ENCODE measurements at regions not wholly inside any gene's neighbourhood (a gene's known extent, or its start where the extent isn't known, plus 50 kb on each side); places are given as distances from the start of the nearest gene placed in this dataset.

GRCh38 chr4:152148057-152148456 lies 387.2 kb upstream of the GATB start:
- Histone ChIP-seq H4K20me1 (ENCODE audit: insufficient read depth, low read length, poor library complexity, severe bottlenecking) (no peaks in the 10 kb centered on the region), H3K9me3 (ENCODE audit: insufficient read depth, low read depth, low read length) (peaks cover 25% of the 10 kb centered on the region), H3K79me2 (ENCODE audit: insufficient read depth, low read length) (no peaks in the 10 kb centered on the region), H3K4me3 (ENCODE audit: low read length, poor library complexity, severe bottlenecking) (no peak overlapping the region), H3K9me2 (replicated peaks; ENCODE audit: low read depth, low read length) (no peaks in the 10 kb centered on the region), H3K9ac (ENCODE audit: low read depth, low read length, poor library complexity, severe bottlenecking) (no peak overlapping the region), H3K36me3 (ENCODE audit: insufficient read depth, low read length) (no peaks in the 10 kb centered on the region), H3K4me1 (ENCODE audit: insufficient read depth, low read length, poor library complexity, severe bottlenecking) (no peaks in the 10 kb centered on the region), H3F3A (ENCODE audit: low read depth) (no peaks in the 10 kb centered on the region), H3K27me3 (ENCODE audit: insufficient read depth, low read length, poor library complexity, severe bottlenecking) (no peaks in the 10 kb centered on the region), H2AFZ (ENCODE audit: low read length) (no peak overlapping the region), H3K4me2 (ENCODE audit: low read depth, low read length, poor library complexity, severe bottlenecking) (no peak overlapping the region)
- TF ChIP-seq EZH2phosphoT487 (IDR thresholded peaks at IDR 0.05; ENCODE audit: borderline replicate concordance), result no peak
- TF ChIP-seq CTCF (conservative IDR thresholded peaks at IDR 0.05; ENCODE audit: low read length), result no peak

- H3K4me3 ChIP-seq (ENCODE audit: low read length, poor library complexity, severe bottlenecking), result no peak overlapping the region
- no peak overlapping the region for H2AFZ ChIP-seq (ENCODE audit: low read length)
- no peaks in the 10 kb centered on the region for H3K79me2 ChIP-seq (ENCODE audit: insufficient read depth, low read length)
- H3K4me2 ChIP-seq (ENCODE audit: low read depth, low read length, poor library complexity, severe bottlenecking), result no peak overlapping the region
- no peaks in the 10 kb centered on the region for H4K20me1 ChIP-seq (ENCODE audit: insufficient read depth, low read length, poor library complexity, severe bottlenecking)
- TF ChIP-seq CTCF (conservative IDR thresholded peaks at IDR 0.05; ENCODE audit: low read length) (no peak), EZH2phosphoT487 (IDR thresholded peaks at IDR 0.05; ENCODE audit: borderline replicate concordance) (no peak)
- no peaks in the 10 kb centered on the region for H3K4me1 ChIP-seq (ENCODE audit: insufficient read depth, low read length, poor library complexity, severe bottlenecking)
- no peaks in the 10 kb centered on the region for H3K27me3 ChIP-seq (ENCODE audit: insufficient read depth, low read length, poor library complexity, severe bottlenecking)
- H3K36me3 ChIP-seq (ENCODE audit: insufficient read depth, low read length), result no peaks in the 10 kb centered on the region
- no peak overlapping the region for H3K9ac ChIP-seq (ENCODE audit: low read depth, low read length, poor library complexity, severe bottlenecking)
- no peaks in the 10 kb centered on the region for H3F3A ChIP-seq (ENCODE audit: low read depth)
- peaks cover 25% of the 10 kb centered on the region for H3K9me3 ChIP-seq (ENCODE audit: insufficient read depth, low read depth, low read length)
- H3K9me2 ChIP-seq (replicated peaks; ENCODE audit: low read depth, low read length), result no peaks in the 10 kb centered on the region
These were observed 385.4 kb upstream of the GATB start for GRCh38 chr4:152146244-152146643.

GRCh38 chr4:152143806-152144205 lies 383.0 kb upstream of the GATB start:
- H3K36me3 ChIP-seq (ENCODE audit: insufficient read depth, low read length), result no peaks in the 10 kb centered on the region
- H3K4me3 ChIP-seq (ENCODE audit: low read length, poor library complexity, severe bottlenecking), result no peak overlapping the region
- H2AFZ ChIP-seq (ENCODE audit: low read length), result no peak overlapping the region
- H4K20me1 ChIP-seq (ENCODE audit: insufficient read depth, low read length, poor library complexity, severe bottlenecking), result no peaks in the 10 kb centered on the region
- no peak overlapping the region for H3K4me2 ChIP-seq (ENCODE audit: low read depth, low read length, poor library complexity, severe bottlenecking)
- TF ChIP-seq CTCF (conservative IDR thresholded peaks at IDR 0.05; ENCODE audit: low read length) (no peak), EZH2phosphoT487 (IDR thresholded peaks at IDR 0.05; ENCODE audit: borderline replicate concordance) (no peak)
- H3K9me3 ChIP-seq (ENCODE audit: insufficient read depth, low read depth, low read length), result peaks cover 25% of the 10 kb centered on the region
- H3K9me2 ChIP-seq (replicated peaks; ENCODE audit: low read depth, low read length), result no peaks in the 10 kb centered on the region
- no peaks in the 10 kb centered on the region for H3K27me3 ChIP-seq (ENCODE audit: insufficient read depth, low read length, poor library complexity, severe bottlenecking)
- H3K4me1 ChIP-seq (ENCODE audit: insufficient read depth, low read length, poor library complexity, severe bottlenecking), result peaks cover 3% of the 10 kb centered on the region
- no peaks in the 10 kb centered on the region for H3F3A ChIP-seq (ENCODE audit: low read depth)
- no peaks in the 10 kb centered on the region for H3K79me2 ChIP-seq (ENCODE audit: insufficient read depth, low read length)
- H3K9ac ChIP-seq (ENCODE audit: low read depth, low read length, poor library complexity, severe bottlenecking), result no peak overlapping the region

All from Loucy (cell line).